HepG2 (cell line): ENCODE measurements at regions not wholly inside any gene's neighbourhood (a gene's known extent, or its start where the extent isn't known, plus 50 kb on each side); places are given as distances from the start of the nearest gene placed in this dataset.

Source experiments
- ATAC-seq: fragments of 200-7000 bp; cut with Tn5 transposase; 3 replicates; pipeline ENCODE4 v1.9.1; 2020; ENCODE audit warnings: mild to moderate bottlenecking, moderate library complexity
- BruUV-seq: library from RNA; stranded (reverse); fragments of 400-500 nt; replicated peaks from 2 replicates; lab custom pipeline; 2021; lab: Mats Ljungman, UMichigan
- CTCF ChIA-PET: fragments of 300-600 bp; formaldehyde crosslinking; extraction: SDS; loops from one replicate; lab custom pipeline; 2021; ENCODE audit warnings: low total read pairs, inconsistent platforms, low intra/inter-chr PET ratio; lab: Yijun Ruan, JAX
- POLR2A ChIA-PET: fragments of 350-600 bp; sonication (Branson Sonifier 250); formaldehyde crosslinking; loops from one replicate; lab custom pipeline; 2020; ENCODE audit warnings: antibody characterized with exemption, inconsistent platforms; lab: Yijun Ruan, JAX
- DNase-seq: peaks from one replicate; pipeline ENCODE4 v3.0.0-alpha.2; 2015; ENCODE audit warnings: low spot score
- FAIRE-seq: peaks from 3 replicates; lab custom pipeline; 2011; peaks lifted over from hg19 to GRCh38; lab: Jason Lieb, UNC
- H2AFZ ChIP-seq: one replicate; pipeline ENCODE4 v1.6.1; 2011; ENCODE audit warnings: low read length, inconsistent platforms
- H3K27ac ChIP-seq: fragments of 300-600 bp; 3 replicates; pipeline ENCODE4 v1.8.0; 2011; ENCODE audit warnings: mixed run types, mild to moderate bottlenecking, mixed read lengths, low read length, inconsistent platforms; ENCODE audit not compliant: insufficient read depth; ENCODE audit errors: extremely low read length
- H3K27me3 ChIP-seq, 2 experiments: fragments of 200-600 bp in 1 of 2; 2 replicates in 1 of 2; 3 replicates in 1 of 2; pipeline versions ENCODE4 v1.6.0 to v1.8.0; 2011; ENCODE audit warnings: low read length in 2 of 2, mild to moderate bottlenecking in 2 of 2, moderate library complexity in 2 of 2, inconsistent platforms in 1 of 2; ENCODE audit not compliant: insufficient read depth in 2 of 2, control insufficient read depth in 1 of 2
- H3K36me3 ChIP-seq, 2 experiments: fragments of 200-600 bp in 1 of 2; replicated peaks in 1 of 2; 2 replicates in 1 of 2; 3 replicates in 1 of 2; pipeline versions ENCODE4 v1.5.1 to v1.8.0; 2011; ENCODE audit warnings: low read length in 2 of 2, inconsistent platforms in 1 of 2; ENCODE audit not compliant: insufficient read depth in 2 of 2, control insufficient read depth in 1 of 2
- H3K4me1 ChIP-seq: 2 replicates; pipeline ENCODE4 v1.5.1; 2012; ENCODE audit warnings: low read length, inconsistent platforms; ENCODE audit not compliant: insufficient read depth
- H3K4me2 ChIP-seq: 2 replicates; pipeline ENCODE4 v1.6.0; 2011; ENCODE audit warnings: low read depth, low read length, inconsistent platforms
- H3K4me3 ChIP-seq, 3 experiments: fragments of 200-600 bp in 1 of 3; sonication (generic), shearing (Covaris generic) in 1 of 3; replicated peaks in 1 of 3; 2 replicates each; pipeline ENCODE4 v1.5.1; 2011 to 2016; ENCODE audit warnings: low read length in 3 of 3, inconsistent platforms in 2 of 3, low read depth in 2 of 3, mild to moderate bottlenecking in 2 of 3, control low read depth in 1 of 3, mixed read lengths in 1 of 3; ENCODE audit not compliant: insufficient read depth in 1 of 3
- H3K79me2 ChIP-seq: one replicate; pipeline ENCODE4 v1.6.1; 2011; ENCODE audit warnings: low read length, inconsistent platforms; ENCODE audit not compliant: insufficient read depth
- H3K9ac ChIP-seq: 2 replicates; pipeline ENCODE4 v1.6.0; 2011; ENCODE audit warnings: mild to moderate bottlenecking, low read depth, low read length, inconsistent platforms; ENCODE audit not compliant: insufficient read depth
- H3K9me3 ChIP-seq: 2 replicates; pipeline ENCODE4 v1.5.1; 2012; ENCODE audit warnings: mild to moderate bottlenecking, low read length
- H4K20me1 ChIP-seq: 2 replicates; pipeline ENCODE4 v1.6.0; 2011; ENCODE audit warnings: inconsistent platforms, mild to moderate bottlenecking, low read length, moderate library complexity; ENCODE audit not compliant: insufficient read depth
- GTF2F1 ChIP-seq: fragments of 150-350 bp; IDR thresholded peaks from 2 replicates; pipeline ENCODE4 v1.6.1; 2014; ENCODE audit warnings: low read length
- JDP2 ChIP-seq: sonication (generic); formaldehyde crosslinking; IDR thresholded peaks from 2 replicates; pipeline ENCODE4 v1.8.1; 2022; ENCODE audit warnings: missing genetic modification reagents, borderline replicate concordance
- KDM1A ChIP-seq: IDR thresholded peaks from 2 replicates; pipeline ENCODE4 v1.6.1; 2016; ENCODE audit warnings: missing compliant biosample characterization
- MAZ ChIP-seq, 2 experiments: sonication (generic) in 1 of 2; formaldehyde crosslinking in 1 of 2; IDR thresholded peaks; 2 replicates each; pipeline versions ENCODE4 v1.5.0 to v1.6.1; 2012 to 2020; ENCODE audit warnings: low read depth in 2 of 2, mild to moderate bottlenecking in 2 of 2, borderline replicate concordance in 1 of 2, improper control_type of control experiment in 1 of 2, low read length in 1 of 2, missing genetic modification reagents in 1 of 2, moderate library complexity in 1 of 2
- MTA3 ChIP-seq: sonication (generic); formaldehyde crosslinking; IDR thresholded peaks from 2 replicates; pipeline ENCODE4 v1.4.0; 2020; ENCODE audit warnings: missing genetic modification reagents
- REPIN1 ChIP-seq: sonication (generic); formaldehyde crosslinking; IDR thresholded peaks from 2 replicates; pipeline ENCODE4 v1.8.0; 2022; ENCODE audit warnings: missing genetic modification reagents, low read depth, mild to moderate bottlenecking, borderline replicate concordance
- SKI ChIP-seq: fragments of 450-650 bp; IDR thresholded peaks from one replicate; pipeline ENCODE4 v1.6.1; 2018; ENCODE audit warnings: mild to moderate bottlenecking; ENCODE audit not compliant: partially characterized antibody
- ZFAT ChIP-seq: sonication (generic); formaldehyde crosslinking; conservative IDR thresholded peaks from 2 replicates; pipeline ENCODE4 v1.8.1; 2023; ENCODE audit warnings: missing genetic modification reagents, inconsistent platforms
- ZNF703 ChIP-seq: sonication (generic); formaldehyde crosslinking; IDR thresholded peaks from 2 replicates; pipeline ENCODE4 v1.5.1; 2020; ENCODE audit warnings: missing genetic modification reagents, mild to moderate bottlenecking, moderate library complexity, borderline replicate concordance
- ZNF737 ChIP-seq: sonication (generic); formaldehyde crosslinking; IDR thresholded peaks from 2 replicates; pipeline ENCODE4 v1.5.0; 2020; ENCODE audit warnings: missing genetic modification reagents, mild to moderate bottlenecking, borderline replicate concordance
- ZNF782 ChIP-seq: sonication (generic); formaldehyde crosslinking; IDR thresholded peaks from 2 replicates; pipeline ENCODE4 v1.4.0; 2020; ENCODE audit warnings: missing genetic modification reagents, mild to moderate bottlenecking, borderline replicate concordance
- WGBS: methylation state at CpG from one replicate; pipeline ENCODE4 v1.1.6; 2017; ENCODE audit warnings: low lambda C conversion rate; 5-methylcytosine and 5-hydroxymethylcytosine counted together
- in situ Hi-C: cut with HindIII; loops from 2 replicates; pipeline ENCODE4 v1.10.0; 2017; ENCODE audit warnings: low pct_unique_long_range_greater_than_20kb; ENCODE audit not compliant: extremely low pct_ligation_motif_present
- intact Hi-C: fragments of 100-400 bp; cut with micrococcal nuclease; formaldehyde crosslinking; loops from one replicate; pipeline ENCODE4 v1.10.0; 2022; ENCODE audit not compliant: unreplicated experiment

DNA sequence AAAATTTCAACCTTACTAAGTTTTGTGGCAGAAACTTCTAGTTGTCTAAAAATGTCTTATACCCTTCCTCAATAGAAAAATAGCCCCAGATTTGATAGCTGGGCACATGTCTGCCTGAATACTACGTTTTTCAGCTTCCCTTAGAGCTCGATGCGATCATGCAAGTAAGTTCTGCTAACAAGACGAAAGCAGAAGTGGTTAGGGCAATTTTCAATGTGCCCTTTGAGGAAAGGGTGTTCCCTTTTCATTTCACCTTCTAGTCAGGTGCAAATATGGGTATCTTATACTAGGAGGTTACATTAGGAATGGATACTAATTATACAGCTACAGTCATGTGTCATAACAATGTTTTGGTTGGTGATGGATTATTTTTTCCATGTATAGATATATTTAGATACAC, 1572.1 kb upstream of the LRRTM1 start:
- ATAC-seq, result no peak
- Histone ChIP-seq H3K79me2 (no peaks in the 10 kb centered on the region), H3K9me3 (peaks cover 68% of the 10 kb centered on the region), H3K9ac (no peak overlapping the region), H3K27ac (no peak overlapping the region), H3K4me1 (no peaks in the 10 kb centered on the region)
- in situ Hi-C loops, result no loop called here
- 0% methylated on average over 4 of the region's 4 CpGs for WGBS
- POLR2A ChIA-PET, result no interaction called here
- TF ChIP-seq ZFAT (CRISPR knock-in tag) (no peak), ZNF703 (no peak), SKI (no peak), ZNF737 (CRISPR knock-in tag) (no peak), ZNF782 (CRISPR knock-in tag) (no peak), MAZ (IDR thresholded peaks at IDR 0.05; ENCODE audit: borderline replicate concordance, low read depth, low read length) (no peak), MAZ (CRISPR knock-in tag; IDR thresholded peaks at IDR 0.05; ENCODE audit: low read depth) (no peak), KDM1A (CRISPR knock-in tag) (no peak), JDP2 (CRISPR knock-in tag) (no peak), MTA3 (CRISPR knock-in tag) (no peak), REPIN1 (CRISPR knock-in tag) (no peak), GTF2F1 (no peak)
- TF ChIP-seq, all 625 proteins: peak for 0
- BruUV-seq, result no TSS peak
- intact Hi-C loops, result no loop called here
- no peaks in the 10 kb centered on the region for H4K20me1 ChIP-seq
- H3K4me2 ChIP-seq, result no peak overlapping the region
- CTCF ChIA-PET, result no interaction called here
- no peak overlapping the region for H3K4me3 ChIP-seq
- DNase-seq, result no peak
- FAIRE-seq, result no peak
- no peaks in the 10 kb centered on the region for H3K36me3 ChIP-seq
- H3K27me3 ChIP-seq, result no peaks in the 10 kb centered on the region
- H2AFZ ChIP-seq, result no peak overlapping the region
